ENCODE measurements at regions not wholly inside any gene's neighbourhood (a gene's known extent, or its start where the extent isn't known, plus 50 kb on each side); places are given as distances from the start of the nearest gene placed in this dataset.

- TF ChIP-seq CTCF (IDR thresholded peaks at IDR 0.05; ENCODE audit: low read depth, low read length), result no peak
- no peak for TF ChIP-seq EZH2phosphoT487 (IDR thresholded peaks at IDR 0.05; ENCODE audit: low read depth)
These were observed 493.9 kb upstream of the RASGRP1 start for GRCh38 chr15:39058351-39059131.

Data from OCI-LY3 (cell line).